Cerebellar nuclear complex (tissue), 1 donor: ENCODE measurements at regions not wholly inside any gene's neighbourhood (a gene's known extent, or its start where the extent isn't known, plus 50 kb on each side); places are given as distances from the start of the nearest gene placed in this dataset.
"Not testable (repeated sequence)": the region's sequence is repeated elsewhere in the genome, so short reads cannot be mapped to it uniquely, and the experiment has no call there.

ENCODE experiments used
- DNase-seq, 2 experiments: peaks; one replicate each; lab custom pipeline; 2025; lab: John Stamatoyannopoulos, UW

DNA sequence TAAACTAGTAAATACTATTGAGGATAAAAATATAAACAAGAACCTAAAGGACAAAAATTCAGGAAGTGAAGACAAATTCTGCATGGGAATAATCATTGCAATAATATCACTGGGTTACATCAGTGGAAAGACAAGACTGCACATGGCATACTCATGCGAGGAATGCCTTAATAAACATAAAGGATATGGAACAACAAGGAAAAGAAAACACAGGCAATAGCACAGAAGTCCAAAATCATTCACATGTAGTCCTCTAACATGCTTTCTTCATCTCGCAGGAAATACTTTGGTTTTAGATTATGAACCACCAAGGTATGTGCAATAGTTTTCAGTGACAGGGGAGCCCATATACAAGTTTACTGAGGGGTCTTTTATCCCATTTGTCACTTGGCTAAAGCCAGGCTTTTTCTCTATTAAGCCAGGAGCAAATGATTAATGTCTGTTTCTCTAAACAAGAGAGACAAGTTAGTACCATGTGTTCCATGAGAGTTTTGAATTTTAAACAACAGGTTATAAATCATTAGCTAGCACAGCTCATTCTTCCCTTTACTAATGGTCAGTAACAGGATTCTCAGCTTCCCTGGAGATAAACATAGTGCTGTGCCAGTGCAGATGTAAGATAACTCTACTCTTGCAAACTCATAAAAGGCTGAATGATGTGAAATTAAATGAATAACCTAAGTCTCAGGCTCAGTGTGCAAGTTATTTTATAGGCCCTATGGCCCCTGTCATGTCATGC, 353.6 kb upstream of the FSIP2 start:
- DNase-seq, result no peak

DNA sequence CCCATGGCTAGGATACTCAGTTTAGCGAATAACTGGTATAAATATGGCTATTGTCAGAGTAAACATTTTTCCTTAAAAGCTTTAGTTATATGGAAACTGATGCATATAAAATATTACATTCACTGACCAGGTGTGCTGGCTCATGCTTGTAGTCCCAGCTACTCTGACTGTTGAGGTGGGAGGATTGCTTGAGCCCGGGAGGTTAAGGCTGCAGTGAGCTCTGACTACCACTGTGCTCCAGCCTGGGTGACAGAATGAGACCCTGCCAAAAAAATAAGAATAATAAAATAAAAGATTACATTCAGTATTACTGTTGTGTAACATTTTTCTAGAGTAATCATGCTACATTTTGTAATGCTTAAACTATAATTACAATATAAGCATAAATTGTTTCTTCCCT, 350.4 kb upstream of the FSIP2 start:
- DNase-seq, result no peak

GRCh38 chr2:185391543-185391942, 347.1 kb upstream of the FSIP2 start:
- DNase-seq, result no peak

GRCh38 chr2:185393091-185393490, 345.5 kb upstream of the FSIP2 start:
- no peak for DNase-seq

DNA sequence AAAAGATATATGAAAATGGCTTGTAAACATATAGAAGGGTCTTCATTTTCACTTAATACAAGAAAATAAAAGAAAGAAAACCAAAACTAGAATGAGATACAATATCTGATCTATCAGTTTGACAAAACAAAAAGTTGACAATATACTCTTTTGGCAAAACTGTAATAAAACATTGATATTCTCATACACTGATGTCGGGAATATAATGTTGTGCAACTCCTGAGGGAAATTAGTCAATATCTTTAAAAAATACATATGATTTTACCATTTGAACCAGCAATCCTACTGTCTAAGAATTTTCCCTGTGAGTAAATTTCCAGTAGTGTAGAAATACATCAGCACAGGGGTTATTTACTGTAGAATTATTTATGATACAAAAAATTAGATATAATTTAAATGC, 336.1 kb upstream of the FSIP2 start:
- DNase-seq, result no peak

DNA sequence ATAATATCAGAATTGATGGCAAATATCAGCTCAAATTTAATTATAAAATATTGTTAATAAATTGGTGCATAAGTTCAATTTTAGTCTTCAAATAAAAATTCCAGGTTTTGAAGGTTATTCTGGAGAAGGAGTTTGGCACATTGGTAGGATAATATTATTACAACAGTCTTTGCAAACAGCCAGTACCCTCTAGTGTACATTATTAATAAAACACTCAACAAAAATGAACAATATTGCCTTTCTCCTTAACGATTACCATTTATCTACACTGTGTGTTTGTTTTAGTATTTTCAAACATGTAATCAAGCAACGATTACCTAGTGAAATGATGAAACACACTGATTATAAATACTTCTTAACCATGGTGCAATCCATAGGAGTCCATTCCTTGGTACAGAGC, 334.0 kb upstream of the FSIP2 start:
- DNase-seq, result no peak

DNA sequence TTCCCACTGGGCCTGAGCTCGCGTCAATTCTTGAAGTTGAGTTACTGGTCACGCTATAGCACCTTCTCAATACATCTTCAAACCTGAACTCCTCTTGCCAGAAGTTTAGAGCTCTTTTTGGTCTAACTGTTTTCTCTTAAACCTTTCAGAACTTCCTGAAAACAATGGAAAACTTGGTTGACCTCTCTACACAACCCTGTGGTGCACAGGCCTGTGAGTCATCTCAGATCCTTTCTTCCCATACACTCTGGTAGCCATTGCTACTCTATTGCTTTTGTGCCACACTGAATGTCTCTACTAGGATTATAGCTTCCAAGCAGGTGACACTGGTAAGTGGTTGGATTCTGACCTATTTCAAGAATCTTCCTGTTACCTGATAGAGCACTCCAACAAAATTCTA, 321.5 kb upstream of the FSIP2 start:
- no peak for DNase-seq

DNA sequence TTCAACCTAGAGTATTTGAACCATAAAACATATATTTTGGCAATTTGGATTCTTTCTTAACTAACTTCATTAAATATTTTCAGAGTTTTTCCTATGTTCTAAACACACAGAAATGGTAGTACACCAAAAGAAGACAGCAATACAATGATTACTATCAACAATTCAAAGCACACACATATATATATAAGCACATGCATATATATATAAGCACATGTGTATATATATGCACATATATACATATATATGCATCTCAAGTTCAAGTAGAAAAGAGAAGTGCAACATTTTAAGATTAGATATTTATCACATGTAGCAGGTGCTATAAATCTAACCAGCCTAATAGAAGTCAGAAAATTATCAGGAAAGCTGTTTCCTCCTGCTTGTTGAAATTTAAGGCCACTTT, 320.9 kb upstream of the FSIP2 start:
- no peak for DNase-seq

DNA sequence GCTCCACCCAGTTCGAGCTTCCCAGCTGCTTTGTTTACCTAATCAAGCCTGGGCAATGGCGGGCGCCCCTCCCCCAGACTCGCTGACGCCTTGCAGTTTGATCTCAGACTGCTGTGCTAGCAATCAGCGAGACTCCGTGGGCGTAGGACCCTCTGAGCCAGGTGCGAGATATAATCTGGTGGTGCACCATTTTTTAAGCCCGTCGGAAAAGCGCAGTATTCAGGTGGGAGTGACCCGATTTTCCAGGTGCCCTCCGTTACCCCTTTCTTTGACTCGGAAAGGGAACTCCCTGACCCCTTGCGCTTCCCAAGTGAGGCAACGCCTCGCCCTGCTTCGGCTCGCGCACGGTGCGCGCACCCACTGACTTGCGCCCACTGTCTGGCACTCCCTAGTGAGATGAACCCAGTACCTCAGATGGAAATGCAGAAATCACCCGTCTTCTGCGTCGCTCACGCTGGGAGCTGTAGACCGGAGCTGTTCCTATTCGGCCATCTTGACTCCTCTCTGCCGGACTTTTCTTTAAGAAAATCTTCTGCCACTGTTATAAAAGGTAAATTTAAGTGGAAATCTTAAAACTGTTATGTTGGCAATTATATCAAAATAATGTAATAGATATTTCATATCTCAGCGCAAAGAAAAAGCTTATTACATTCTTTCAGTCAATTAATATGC, 313.5 kb upstream of the FSIP2 start:
- DNase-seq, result not testable (repeated sequence)

- no peak for DNase-seq
Observed at GRCh38 chr2:185428000-185428399, 310.6 kb upstream of the FSIP2 start.

DNA sequence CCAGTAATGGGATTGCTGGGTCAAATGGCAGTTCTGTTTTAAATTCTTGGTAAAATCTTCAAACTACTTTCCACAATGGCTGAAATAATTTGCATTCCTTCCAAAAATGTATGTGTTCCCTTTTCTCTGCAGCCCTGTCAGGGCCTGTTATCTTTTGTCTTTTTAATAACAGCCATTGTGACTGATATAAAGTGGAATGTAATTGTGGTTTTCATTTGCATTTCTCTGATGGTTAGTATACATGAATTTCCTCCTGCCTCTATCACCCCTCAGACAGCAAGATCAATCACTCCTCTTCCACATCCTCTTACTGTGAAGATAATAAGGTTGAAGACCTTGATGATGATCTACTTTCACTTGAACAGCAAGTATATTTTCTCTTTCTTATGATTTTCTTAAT, 304.8 kb upstream of the FSIP2 start:
- no peak for DNase-seq

- DNase-seq, result no peak
Observed at GRCh38 chr2:185436787-185437372, 301.7 kb upstream of the FSIP2 start.

GRCh38 chr2:185441486-185442005, 297.1 kb upstream of the FSIP2 start:
- no peak for DNase-seq

- no peak for DNase-seq
Observed at GRCh38 chr2:185456517-185456916, 282.1 kb upstream of the FSIP2 start.

- DNase-seq, result no peak
Observed at GRCh38 chr2:185463481-185463880, 275.1 kb upstream of the FSIP2 start.

GRCh38 chr2:185466915-185467314, 271.7 kb upstream of the FSIP2 start:
- DNase-seq, result no peak

GRCh38 chr2:185471441-185471840, 267.2 kb upstream of the FSIP2 start:
- no peak for DNase-seq

DNA sequence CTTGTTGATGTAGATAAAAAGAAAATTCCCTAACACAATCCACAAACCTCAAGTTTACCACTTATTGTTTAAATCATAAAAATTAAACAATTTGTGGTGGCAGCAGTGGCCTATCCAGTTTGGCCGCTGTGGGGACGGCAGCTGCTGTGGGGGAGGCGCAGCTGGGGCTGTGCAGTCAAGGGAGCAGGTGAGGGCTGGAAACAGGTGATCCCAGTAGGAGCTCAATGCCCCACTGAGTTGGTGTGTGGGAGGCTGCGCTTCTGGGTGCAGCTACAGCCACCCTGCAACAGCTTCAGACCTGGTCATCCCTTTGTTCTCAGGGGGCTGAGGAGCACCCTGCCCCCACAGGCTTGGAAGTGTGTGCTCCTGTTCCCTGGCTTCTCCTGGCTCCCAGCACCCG, 266.0 kb upstream of the FSIP2 start:
- no peak for DNase-seq

GRCh38 chr2:185473838-185474237, 264.8 kb upstream of the FSIP2 start:
- DNase-seq, result no peak

DNA sequence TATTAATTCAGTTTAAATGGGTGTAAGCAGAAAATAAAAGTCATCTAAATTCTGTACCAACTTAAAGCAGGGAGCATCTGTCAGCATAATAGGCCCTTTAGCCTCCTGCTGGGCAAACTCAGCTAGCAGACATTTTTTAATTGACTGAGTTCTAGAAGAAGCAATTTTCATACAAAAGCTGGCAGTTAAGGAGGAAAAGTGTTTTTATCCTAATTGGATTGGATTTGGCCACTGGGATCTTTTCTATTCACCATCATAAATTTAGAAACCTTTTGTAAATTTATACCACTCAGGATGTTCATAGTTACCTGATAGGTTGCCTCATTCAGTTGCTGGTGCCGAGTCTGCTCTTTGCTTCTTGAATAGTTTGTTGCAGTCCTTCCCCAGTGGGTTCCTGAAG, 262.7 kb upstream of the FSIP2 start:
- no peak for DNase-seq

GRCh38 chr2:185477452-185477851, 261.2 kb upstream of the FSIP2 start:
- no peak for DNase-seq

DNA sequence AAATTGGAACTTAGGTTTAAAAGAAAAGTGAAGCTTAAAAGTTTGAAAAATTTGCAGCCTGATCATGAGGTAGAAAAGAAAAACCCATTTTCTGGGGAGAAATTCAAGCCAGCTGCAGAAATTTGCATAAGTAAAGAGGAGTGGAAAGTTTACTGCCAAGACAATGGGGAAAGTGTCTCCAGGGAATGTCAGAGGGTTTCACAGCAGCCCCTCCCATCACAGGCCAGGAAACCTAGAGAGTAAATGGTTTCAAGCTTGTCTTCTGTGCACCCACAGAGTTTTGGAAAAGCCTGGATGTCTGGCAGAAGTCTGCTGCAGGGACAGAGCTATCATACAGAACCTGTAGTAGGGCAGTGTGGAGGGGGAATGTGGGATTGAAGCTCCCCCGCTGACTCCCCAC, 254.0 kb upstream of the FSIP2 start:
- DNase-seq, result no peak

- DNase-seq, result peak in 1 of 2 experiments; percentile 30
Observed at GRCh38 chr2:185502351-185502750, 236.3 kb upstream of the FSIP2 start.
